Stimulated activated CD8-positive, alpha-beta memory T cell treated with anti-CD3 and anti-CD28 coated beads, Interleukin-4, amount 100 ng/mL, for 1 hour (primary cell): ENCODE measurements at regions not wholly inside any gene's neighbourhood (a gene's known extent, or its start where the extent isn't known, plus 50 kb on each side); places are given as distances from the start of the nearest gene placed in this dataset.
"Not testable (repeated sequence)": the region's sequence is repeated elsewhere in the genome, so short reads cannot be mapped to it uniquely, and the experiment has no call there.

Experiments
- DNase-seq, 2 donors: peaks; one replicate each; pipeline ENCODE4 v3.0.0-alpha.2; 2020; ENCODE audit warnings: low read depth in 2 of 2, low spot score in 1 of 2

GRCh38 chr13:79997244-79997643 is 343.7 kb downstream of the SPRY2 start:
- DNase-seq = no peak

- no peak for DNase-seq
Observed at GRCh38 chr13:79995334-79995733, 345.6 kb downstream of the SPRY2 start.

- DNase-seq = no peak
Observed at GRCh38 chr13:79992111-79992510, 348.8 kb downstream of the SPRY2 start.

DNA sequence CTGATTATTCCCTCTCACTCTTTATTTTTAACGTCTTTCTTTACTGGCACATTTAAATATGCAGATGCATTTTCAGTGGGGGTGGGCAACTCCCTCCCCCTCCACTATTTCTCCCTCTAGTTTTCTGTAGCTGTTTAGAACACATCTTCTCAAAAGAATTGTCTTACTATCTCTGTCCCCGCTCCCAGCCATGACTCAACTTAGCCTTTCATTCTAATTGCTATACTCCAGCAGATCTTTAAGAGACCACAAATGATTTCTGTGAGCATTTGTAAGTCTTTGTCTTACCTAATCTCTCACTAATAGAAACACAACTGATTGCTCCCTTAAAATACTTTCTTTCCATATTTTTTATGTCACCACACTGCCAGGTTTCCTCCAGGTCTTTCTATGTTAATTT is 350.9 kb downstream of the SPRY2 start:
- DNase-seq = no peak

DNA sequence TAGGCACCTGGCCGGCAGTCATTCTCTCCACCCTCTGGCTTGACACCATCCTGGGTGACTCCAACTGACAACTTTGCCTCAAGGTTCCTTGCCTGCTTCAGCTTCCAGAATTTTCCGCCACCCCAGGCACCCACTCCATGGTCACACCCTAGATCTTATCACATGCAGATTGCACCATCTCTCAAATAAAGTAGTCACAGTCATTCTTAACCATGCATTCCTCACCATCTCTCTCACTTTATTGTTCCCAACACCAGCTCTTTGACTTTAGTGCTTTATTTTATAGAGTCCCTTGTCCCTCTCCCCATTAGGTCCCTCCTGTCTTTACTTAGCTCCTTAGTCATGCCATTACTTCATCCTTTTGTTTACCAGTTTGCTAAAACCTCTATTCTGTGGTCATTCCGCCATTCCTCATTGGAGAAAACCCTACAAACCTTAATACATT is 351.7 kb downstream of the SPRY2 start:
- no peak for DNase-seq

DNA sequence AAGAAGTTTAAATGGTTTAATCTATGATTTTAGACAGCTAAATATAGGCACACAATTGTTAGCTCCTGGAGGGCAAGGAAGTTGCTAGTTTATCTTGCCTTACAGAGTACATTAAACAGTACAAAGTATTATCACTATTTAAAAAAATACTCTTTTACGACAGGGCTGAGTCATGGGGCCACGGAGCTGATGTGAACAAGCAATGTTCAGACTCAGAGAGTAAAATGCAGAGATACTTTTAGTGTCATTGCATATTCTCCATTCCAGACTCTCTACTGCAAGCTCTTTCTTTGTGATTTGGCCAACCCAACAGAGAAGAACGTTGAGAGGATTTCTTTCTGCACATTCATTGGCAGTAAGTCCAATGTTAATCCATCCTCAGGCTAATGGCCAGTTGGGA is 352.4 kb downstream of the SPRY2 start:
- DNase-seq = no peak

DNA sequence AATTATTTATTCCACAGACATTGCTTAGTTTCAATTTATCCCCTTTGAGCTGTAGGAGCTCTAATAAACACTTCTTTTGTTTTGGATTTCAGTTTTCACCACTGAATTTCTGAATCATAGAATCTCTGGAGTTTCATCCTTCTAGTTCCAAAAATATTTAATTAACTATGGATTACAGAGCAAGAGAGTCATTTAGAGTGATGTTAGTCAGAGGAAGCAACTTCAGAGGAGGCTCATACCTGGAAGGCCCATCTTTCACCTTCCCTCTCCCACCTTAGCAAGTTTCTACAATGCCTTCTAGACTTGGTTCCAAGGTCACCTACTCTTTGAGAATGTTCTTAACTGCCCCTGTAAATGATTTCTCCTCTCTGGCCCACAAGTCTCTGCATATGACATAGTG is 353.2 kb downstream of the SPRY2 start:
- no peak for DNase-seq

GRCh38 chr13:79987323-79987722 is 353.6 kb downstream of the SPRY2 start:
- DNase-seq = no peak

DNA sequence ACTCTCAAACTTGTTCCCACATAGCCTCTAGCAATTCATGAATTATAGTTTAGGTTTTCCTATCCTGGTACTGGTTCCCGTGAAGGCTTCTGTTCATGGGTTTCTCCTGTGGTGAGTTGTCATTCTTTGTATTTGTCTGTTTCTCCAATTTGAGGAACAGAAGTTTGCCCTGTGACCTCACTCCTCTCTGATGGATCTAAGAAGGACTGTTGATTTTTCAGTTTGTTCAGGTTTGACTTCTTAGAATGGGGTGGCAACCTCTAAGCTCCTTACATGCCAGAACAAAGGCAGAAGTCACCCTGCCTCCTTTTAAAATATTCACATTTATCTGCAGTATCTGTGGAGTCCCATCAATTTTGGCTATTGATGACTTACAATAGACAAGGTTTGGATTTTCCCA is 354.0 kb downstream of the SPRY2 start:
- DNase-seq = no peak

GRCh38 chr13:79974935-79975650 is 365.8 kb downstream of the SPRY2 start:
- DNase-seq = not testable (repeated sequence)

- DNase-seq = no peak
Observed at GRCh38 chr13:79973533-79973963, 367.4 kb downstream of the SPRY2 start.

GRCh38 chr13:79972066-79972569 is 368.8 kb downstream of the SPRY2 start:
- DNase-seq = no peak

DNA sequence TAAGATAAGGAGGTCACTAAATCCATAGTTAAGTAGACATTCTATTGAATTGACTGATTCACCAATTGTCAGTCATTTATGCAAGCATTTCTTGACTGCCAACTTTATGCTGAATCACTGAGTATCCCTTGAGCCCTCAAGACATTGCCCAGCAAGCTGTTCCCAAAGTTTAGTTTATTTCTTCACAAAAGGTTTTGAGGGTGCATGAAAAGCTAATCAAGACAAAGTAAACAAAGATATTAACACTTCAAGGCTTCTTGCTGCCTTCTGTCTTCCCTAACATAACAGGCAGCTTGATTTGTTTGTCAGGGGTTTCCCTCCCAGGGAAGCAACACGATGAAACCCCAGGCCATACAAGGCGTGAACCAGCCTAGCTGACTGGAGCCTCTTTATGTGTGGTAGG is 374.4 kb downstream of the SPRY2 start:
- DNase-seq = no peak

- DNase-seq = no peak
Observed at GRCh38 chr13:79966059-79966458, 374.9 kb downstream of the SPRY2 start.

GRCh38 chr13:79946556-79946955 is 394.4 kb downstream of the SPRY2 start:
- DNase-seq = no peak

DNA sequence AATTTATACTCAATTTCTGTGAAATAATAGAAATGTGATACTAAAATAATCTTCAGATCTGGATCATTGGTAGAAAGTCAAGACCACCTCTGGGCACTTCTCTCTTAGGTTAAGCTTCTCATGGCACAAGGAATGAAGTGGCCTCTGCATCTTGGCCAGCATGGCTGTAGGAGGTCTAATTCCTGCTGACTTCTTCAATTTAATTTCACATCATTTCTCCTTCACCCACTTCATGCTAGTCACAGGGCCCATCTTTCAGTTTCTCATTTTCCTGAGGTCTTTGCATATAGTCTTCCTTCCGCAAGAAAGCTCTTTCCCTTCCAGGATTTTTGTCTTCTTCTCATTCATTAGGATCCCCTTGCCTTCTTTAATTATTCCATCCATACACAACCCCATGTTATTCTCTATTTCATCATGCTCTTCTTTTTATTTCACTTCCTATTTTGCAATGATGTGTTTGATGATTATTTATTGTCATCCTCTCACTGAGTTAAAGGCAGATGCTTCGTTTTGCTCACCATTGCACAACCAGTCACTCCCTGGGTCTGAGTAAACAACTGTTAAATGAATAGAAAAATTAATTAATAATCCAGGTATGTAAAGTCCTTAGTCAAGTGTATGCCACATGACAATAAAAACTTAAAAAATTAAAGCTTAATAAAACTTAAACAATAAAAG is 397.4 kb downstream of the SPRY2 start:
- DNase-seq = no peak

DNA sequence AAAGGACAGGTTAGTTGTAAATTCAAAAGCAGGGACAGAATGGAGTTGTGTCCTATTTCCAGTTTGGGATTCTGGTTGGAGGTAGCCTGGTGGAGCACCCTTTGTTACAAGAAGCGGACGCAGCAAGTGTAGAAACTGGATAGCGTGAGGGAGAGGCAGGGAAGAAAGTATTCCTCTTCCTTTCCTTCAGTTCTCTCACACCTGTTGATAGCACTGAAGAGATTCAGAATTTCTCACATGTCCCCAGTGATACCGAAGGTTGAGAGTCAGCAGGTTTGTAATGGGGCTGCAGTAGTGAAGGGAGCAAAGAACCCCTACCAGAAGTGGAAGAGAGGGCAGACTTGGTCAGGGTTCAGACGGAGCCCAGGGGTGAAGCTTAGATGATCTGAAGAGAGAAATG is 399.2 kb downstream of the SPRY2 start:
- no peak for DNase-seq

- DNase-seq = no peak
Observed at GRCh38 chr13:79939689-79940088, 401.2 kb downstream of the SPRY2 start.

GRCh38 chr13:79937771-79938216 is 403.1 kb downstream of the SPRY2 start:
- no peak for DNase-seq

- no peak for DNase-seq
Observed at GRCh38 chr13:79937311-79937710, 403.6 kb downstream of the SPRY2 start.

GRCh38 chr13:79936368-79937136 is 404.4 kb downstream of the SPRY2 start:
- no peak for DNase-seq

GRCh38 chr13:79935121-79935520 is 405.8 kb downstream of the SPRY2 start:
- no peak for DNase-seq
